ENCODE measurements at regions not wholly inside any gene's neighbourhood (a gene's known extent, or its start where the extent isn't known, plus 50 kb on each side); places are given as distances from the start of the nearest gene placed in this dataset.
A peak's percentile ranks its signal among the peaks of the same experiment; 100 is the strongest.

GRCh38 chr5:92951746-92952145 lies 629.3 kb downstream of the NR2F1-AS1 start:
- DNase-seq (ENCODE audit: low spot score) (no peak), ATAC-seq (no peak)
- no peak overlapping the region for H3K27ac Mint-ChIP-seq
- ChIA-PET CTCF (no interaction called here), POLR2A (no interaction called here)
- no peak overlapping the region for H3K4me3 Mint-ChIP-seq
- H3K9me3 Mint-ChIP-seq, result peaks cover 42% of the 10 kb centered on the region
- H3K36me3 Mint-ChIP-seq, result peaks cover 8% of the 10 kb centered on the region
- no peaks in the 10 kb centered on the region for H3K4me1 Mint-ChIP-seq
- no peak for TF ChIP-seq ZMAT4 (CRISPR knock-in tag; IDR thresholded peaks at IDR 0.05)
- TF ChIP-seq CTCF (IDR thresholded peaks at IDR 0.05), result no peak
- no peak for TF ChIP-seq GABPB1 (CRISPR knock-in tag; IDR thresholded peaks at IDR 0.05)
- TF ChIP-seq ZBTB43 (CRISPR knock-in tag; IDR thresholded peaks at IDR 0.05), result no peak
- TF ChIP-seq GTF2I (CRISPR knock-in tag; conservative IDR thresholded peaks at IDR 0.05), result no peak
- H3K27me3 Mint-ChIP-seq (ENCODE audit: low read depth), result no peaks in the 10 kb centered on the region

GRCh38 chr5:92946546-92946945 lies 634.5 kb downstream of the NR2F1-AS1 start:
- ATAC-seq, result no peak
- Mint-ChIP-seq H3K9me3 (peaks cover 27% of the 10 kb centered on the region), H3K4me3 (no peak overlapping the region), H3K36me3 (peaks cover under 1% of the 10 kb centered on the region), H3K4me1 (peaks cover 7% of the 10 kb centered on the region), H3K27me3 (ENCODE audit: low read depth) (no peaks in the 10 kb centered on the region), H3K27ac (no peak overlapping the region)
- TF ChIP-seq NFYB (CRISPR knock-in tag; conservative IDR thresholded peaks at IDR 0.05; ENCODE audit: low read depth) (no peak), SMAD3 (CRISPR knock-in tag; IDR thresholded peaks at IDR 0.05; ENCODE audit: borderline replicate concordance) (no peak), SMAD4 (CRISPR knock-in tag; IDR thresholded peaks at IDR 0.05) (no peak), PREB (CRISPR knock-in tag; IDR thresholded peaks at IDR 0.05; ENCODE audit: borderline replicate concordance) (no peak)
- POLR2A ChIA-PET, result no interaction called here
- CTCF ChIA-PET, result no interaction called here
- DNase-seq (ENCODE audit: low spot score), result no peak

- Mint-ChIP-seq H3K4me1 (peaks cover 7% of the 10 kb centered on the region), H3K9me3 (peaks cover 23% of the 10 kb centered on the region), H3K27me3 (ENCODE audit: low read depth) (no peaks in the 10 kb centered on the region), H3K4me3 (no peak overlapping the region), H3K27ac (no peak overlapping the region), H3K36me3 (no peaks in the 10 kb centered on the region)
- no peak for DNase-seq (ENCODE audit: low spot score)
- ChIA-PET POLR2A (no interaction called here), CTCF (no interaction called here)
- peak; percentile 43 for ATAC-seq
- TF ChIP-seq ZNF416 (CRISPR knock-in tag; IDR thresholded peaks at IDR 0.05), result no peak
- TF ChIP-seq ZNF423 (CRISPR knock-in tag; IDR thresholded peaks at IDR 0.05), result no peak
- no peak for TF ChIP-seq CTCF (IDR thresholded peaks at IDR 0.05)
- TF ChIP-seq ETV6 (CRISPR knock-in tag; IDR thresholded peaks at IDR 0.05), result no peak
- TF ChIP-seq ZNF121 (CRISPR knock-in tag; IDR thresholded peaks at IDR 0.05), result no peak
- no peak for TF ChIP-seq ARID4B (CRISPR knock-in tag; IDR thresholded peaks at IDR 0.05; ENCODE audit: borderline replicate concordance)
- TF ChIP-seq EMX1 (CRISPR knock-in tag; IDR thresholded peaks at IDR 0.05), result no peak
- no peak for TF ChIP-seq GABPB1 (CRISPR knock-in tag; IDR thresholded peaks at IDR 0.05)
- no peak for TF ChIP-seq STAT6 (CRISPR knock-in tag; conservative IDR thresholded peaks at IDR 0.05; ENCODE audit: low read depth)
- TF ChIP-seq OVOL2 (CRISPR knock-in tag; IDR thresholded peaks at IDR 0.05; ENCODE audit: borderline replicate concordance), result no peak
- no peak for TF ChIP-seq FOXP1 (CRISPR knock-in tag; IDR thresholded peaks at IDR 0.05; ENCODE audit: borderline replicate concordance)
- no peak for TF ChIP-seq NFATC4 (CRISPR knock-in tag; IDR thresholded peaks at IDR 0.05)
Measured at GRCh38 chr5:92945605-92946097, 635.4 kb downstream of the NR2F1-AS1 start.
